HG02943 (cell line): ENCODE measurements at regions not wholly inside any gene's neighbourhood (a gene's known extent, or its start where the extent isn't known, plus 50 kb on each side); places are given as distances from the start of the nearest gene placed in this dataset.

Experiments
- ATAC-seq: cut with Tn5 transposase; IDR thresholded peaks from one replicate; pipeline ENCODE4 v1.9.1; 2021; ENCODE audit warnings: mild to moderate bottlenecking, low read depth, moderate library complexity; ENCODE audit not compliant: unreplicated experiment

GRCh38 chr1:37308031-37308960 is 166.1 kb upstream of the ZC3H12A start:
- ATAC-seq: no peak

DNA sequence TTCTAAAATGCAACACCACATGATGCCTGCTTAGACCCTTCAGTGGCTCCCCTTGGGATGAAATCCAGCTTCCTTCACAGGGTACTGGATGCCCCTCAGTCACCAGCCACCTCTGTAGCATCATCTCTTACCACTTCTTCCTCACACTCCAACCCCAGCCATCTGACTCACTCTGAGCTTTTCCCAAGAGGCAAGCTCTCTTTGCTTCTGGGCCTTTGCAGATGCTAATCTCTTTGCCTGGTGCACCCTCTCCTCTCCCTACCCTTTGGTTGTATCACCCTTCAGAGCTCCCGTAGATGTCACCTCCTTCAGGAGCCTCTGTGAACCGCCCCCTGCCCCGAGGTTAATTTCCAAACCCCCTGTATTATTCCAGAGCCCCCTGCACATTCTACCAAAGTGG is 164.8 kb upstream of the ZC3H12A start:
- no peak for ATAC-seq

GRCh38 chr1:37310064-37310463 is 164.3 kb upstream of the ZC3H12A start:
- no peak for ATAC-seq

- no peak for ATAC-seq
Measured at GRCh38 chr1:37315371-37315846, 159.0 kb upstream of the ZC3H12A start.

DNA sequence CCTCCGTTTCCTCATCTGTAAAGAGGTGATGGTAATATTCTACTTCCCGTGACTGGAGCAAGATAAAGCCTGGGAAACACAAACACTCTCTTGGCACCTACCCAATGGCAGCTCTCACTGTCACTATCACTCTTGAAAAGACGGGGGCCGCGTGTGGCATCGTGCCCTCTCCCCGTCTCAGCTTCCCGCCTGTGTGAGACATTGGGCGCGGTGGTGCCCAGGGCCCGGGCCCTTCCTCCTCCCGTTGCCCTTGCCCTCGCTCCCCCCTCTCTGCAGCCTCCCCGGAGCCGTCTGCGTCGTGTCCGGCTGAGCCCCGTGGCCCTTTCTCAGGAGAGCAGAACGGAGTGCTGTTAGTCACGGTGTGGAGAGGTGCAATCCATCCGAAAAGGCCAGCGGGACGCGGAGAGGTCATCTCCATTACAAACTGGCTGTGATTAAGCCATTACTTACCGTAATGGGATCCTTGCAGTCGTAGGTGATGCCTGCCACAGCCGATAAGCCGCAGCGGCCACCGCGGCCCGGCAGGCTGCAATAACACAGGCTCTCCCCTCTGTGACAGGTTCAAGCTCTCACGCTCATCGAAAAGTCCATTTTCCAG is 156.4 kb upstream of the ZC3H12A start:
- ATAC-seq: no peak

DNA sequence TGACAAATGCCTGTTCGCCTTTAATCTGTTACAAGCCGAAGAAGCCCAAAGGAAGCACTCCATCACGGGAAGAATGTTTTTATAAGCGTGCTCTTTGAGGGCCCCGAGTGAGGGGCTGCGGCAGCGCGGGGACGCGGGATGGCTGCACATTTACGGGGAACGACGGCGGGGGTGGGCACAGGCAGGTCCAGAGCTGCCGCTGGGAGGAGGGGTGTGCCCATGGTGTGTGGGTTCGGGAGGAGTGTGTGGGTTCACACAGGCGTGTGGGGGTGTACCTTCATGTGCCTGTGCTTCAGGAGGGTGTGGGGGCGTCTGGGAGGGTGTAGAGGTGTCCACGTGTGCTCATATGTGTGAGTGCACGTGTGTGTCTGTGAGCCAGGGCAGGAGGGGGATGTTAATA is 155.9 kb upstream of the ZC3H12A start:
- ATAC-seq: no peak

- no peak for ATAC-seq
Measured at GRCh38 chr1:37319284-37319683, 155.1 kb upstream of the ZC3H12A start.

DNA sequence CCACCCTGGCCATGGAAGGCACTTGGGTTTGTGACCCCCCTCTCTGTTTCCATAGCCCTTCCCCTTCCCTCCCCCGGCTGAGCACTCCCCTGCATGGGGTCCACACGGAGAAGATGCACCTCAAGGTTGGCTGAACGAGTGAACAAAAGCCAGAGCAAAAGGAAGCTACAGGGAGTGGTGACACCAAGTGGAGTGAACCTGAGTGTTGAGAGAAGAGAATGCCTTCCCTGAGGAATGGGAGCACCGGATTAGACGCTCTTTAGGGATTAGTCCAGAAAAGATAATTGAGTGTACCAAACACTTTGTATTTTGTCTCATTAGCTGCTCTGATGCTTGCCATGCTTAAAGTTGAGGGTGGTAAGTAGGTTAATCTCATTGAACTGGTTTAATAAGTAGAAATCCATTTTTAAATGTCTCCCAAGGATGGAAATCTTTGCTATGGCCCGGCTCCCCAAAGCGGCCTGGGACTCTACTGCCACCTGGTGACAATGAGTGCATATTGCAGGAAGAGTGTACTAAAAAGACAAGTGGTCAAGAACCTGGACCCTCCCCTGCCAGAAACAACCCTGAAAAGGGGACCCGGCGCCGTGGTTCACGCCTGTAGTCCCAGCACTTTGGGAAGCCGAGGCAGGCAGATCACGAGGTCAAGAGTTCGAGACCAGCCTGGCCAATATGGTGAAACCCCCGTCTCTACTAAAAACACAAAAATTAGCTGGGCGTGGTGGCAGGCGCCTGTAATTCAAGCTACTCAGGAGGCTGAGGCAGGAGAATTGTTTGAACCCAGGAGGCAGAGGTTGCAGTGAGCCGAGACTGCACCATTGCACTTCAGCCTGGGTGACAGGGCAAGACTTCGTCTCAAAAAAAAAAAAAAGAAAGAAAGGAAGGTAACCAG is 150.6 kb upstream of the ZC3H12A start:
- no peak for ATAC-seq

DNA sequence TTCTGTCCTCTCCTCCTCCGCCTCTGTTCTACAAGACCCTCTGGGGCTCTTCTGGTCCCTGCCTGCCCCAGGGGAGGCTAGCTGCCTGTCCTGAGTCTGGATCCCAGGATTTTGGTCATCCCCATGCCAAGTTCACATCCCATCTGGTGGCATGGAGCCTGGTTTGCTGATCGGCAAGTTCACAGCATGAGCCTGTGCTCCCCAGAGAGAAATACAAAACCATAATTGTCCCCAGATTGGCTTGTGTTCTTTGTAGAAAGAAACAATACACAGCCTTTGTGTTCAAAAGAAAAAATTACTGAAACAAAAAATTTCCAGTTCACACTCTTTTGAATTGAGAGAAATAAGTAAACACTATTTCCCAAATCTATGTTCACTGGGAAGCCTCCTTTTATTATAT is 149.4 kb upstream of the ZC3H12A start:
- no peak for ATAC-seq

DNA sequence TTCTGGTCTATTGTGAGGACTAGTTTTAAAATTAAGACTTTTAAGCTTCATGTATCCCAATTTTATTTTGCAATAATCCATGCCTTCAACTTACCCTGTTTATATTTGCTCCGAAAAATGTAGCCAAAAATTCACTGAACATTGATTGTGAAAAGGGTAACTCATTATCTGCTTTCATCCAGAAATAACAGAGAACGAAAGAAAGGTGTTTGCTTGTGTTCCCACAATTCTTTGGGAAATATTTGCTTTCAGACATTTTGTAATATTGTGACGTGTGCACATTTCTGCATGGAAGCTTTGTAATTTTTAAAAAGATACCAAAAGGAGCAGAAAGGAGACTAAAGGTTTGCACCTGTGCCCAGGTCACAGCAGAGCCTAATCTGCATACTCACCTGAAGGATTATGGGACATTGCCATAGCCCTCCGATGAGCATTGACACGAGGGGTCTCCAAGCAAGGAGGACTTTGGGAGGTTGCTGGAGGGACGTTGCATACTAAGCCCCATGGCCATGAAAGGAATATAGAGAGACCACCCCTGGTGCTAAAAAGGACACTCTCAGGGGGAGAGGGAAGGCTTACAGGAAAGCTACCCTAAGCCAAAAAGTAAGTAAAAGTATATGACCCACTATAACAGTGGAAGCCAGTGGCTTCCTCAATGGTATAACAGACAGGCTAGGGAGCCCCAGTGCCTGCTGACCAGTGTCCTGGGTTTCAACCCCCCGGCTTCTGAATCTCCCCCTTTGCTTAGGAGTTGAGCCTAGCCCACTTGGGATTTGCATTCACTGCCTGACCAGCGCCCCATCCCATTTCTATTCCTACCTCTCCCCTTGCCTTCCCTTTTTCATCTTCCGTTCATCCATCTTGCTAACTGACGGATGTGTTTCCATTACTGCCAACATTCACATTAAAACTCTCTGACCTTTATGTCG is 148.6 kb upstream of the ZC3H12A start:
- ATAC-seq: no peak

DNA sequence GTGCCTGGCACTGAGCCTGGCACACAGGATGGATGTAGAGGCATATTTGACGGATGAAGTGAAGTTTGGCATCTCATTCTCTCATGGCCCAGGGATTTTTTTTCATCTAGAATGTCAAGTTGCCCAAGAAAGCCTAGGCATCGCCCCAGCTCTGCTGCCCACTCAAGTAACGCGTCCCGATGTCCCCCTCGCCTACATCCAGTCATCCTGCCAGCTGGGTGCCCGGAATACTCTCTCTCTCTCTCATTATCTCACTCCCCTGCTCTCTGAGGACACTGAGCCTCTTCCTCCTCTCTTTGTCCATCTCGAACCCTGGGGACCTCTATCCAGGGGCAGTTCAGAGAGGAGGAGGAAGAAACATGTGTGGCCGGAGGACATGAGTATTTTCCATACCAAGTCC is 142.3 kb upstream of the ZC3H12A start:
- no peak for ATAC-seq

GRCh38 chr1:37338658-37339057 is 135.7 kb upstream of the ZC3H12A start:
- ATAC-seq: no peak

DNA sequence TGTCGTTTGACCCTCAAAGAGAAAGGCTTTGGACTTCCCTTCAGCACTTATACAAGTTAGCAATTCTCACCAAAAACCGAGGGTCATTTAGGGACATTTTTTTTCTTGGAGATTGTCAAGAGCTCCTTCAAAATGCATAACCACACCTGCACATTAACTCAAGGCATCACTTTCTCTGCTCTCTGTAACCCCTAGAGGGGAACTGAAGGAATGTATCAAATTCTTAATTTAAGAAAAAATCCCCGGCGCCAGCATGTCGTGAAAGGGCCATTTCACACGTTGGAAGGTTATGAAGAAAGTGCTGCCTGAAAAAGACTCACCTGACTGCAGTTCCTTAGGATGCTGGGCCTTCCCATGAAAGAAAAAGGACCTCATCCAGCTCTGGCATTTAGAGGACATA is 131.6 kb upstream of the ZC3H12A start:
- ATAC-seq: no peak

DNA sequence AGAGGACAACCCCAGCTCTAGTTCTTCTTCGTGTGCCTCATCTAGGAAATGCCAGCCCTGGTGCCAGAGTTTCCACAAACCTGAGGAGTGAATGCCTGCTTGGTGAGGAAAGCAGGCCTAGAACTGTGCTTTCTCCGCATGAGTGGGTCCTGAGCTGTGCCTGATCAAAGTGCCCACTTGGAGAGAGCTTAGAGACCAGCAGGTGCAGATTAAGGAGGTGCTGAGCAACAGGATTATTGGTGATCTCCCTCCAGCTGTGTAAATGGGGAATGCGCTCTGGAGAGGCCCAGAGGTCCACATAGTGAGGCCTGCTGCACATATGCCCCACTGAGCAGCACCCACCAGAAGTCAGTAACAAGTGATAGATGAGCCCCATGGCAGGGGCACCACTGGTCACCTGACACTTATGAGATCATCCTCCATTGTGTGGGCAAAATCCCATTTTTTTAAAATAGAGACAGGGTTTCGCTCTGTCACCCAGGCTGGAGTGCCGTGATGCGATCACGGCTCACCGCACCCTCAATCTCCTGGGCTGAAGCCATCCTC is 127.2 kb upstream of the ZC3H12A start:
- no peak for ATAC-seq

DNA sequence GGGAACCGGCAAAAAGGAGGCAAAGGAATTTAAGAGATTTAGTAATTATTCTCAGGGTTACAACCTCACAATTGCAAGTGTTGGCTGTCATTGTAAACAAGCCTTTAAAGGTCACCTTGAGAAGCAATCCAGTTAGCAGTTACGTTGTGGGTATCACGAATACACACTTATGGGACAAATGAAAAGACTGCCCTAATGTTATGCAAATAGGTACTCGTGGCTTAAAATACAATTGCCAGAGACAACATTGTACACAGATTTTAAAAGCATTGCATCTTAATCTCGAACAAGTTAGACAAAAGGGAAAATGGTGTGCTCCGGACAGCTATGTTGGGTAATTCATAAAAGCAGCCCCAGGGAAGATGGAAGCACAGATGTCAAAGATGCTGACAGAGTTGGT is 120.5 kb upstream of the ZC3H12A start:
- ATAC-seq: no peak

GRCh38 chr1:37354876-37355650 is 119.3 kb upstream of the ZC3H12A start:
- no peak for ATAC-seq

GRCh38 chr1:37358992-37359391 is 115.4 kb upstream of the ZC3H12A start:
- ATAC-seq: no peak

DNA sequence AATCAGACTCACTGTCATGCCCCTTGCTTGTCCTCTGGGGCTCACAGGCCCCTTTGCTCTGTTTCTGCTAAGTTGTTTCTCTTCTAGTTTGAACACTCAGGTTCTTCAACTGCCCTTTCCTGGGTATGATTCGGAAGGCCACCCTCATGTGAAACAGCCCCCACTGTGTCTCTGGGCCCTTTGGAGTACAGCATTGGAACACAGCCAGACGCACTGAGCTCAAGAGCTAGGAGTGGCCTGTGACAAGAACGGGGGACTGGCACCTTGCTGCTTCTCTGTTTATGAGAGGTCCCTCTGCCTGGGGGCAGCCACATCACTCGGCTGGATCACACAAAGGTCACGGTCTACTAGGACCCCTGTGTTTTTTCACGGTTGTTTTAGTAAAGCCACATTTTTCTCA is 114.4 kb upstream of the ZC3H12A start:
- ATAC-seq: no peak
